GM12873 (cell line): ENCODE measurements at regions not wholly inside any gene's neighbourhood (a gene's known extent, or its start where the extent isn't known, plus 50 kb on each side); places are given as distances from the start of the nearest gene placed in this dataset.

Source experiments
- CTCF ChIP-seq: IDR thresholded peaks from 2 replicates; pipeline ENCODE4 v1.5.1; 2012; ENCODE audit warnings: low read depth, mild to moderate bottlenecking, moderate library complexity, low read length, control low read depth; ENCODE audit not compliant: insufficient read depth; ENCODE audit errors: missing control alignments

GRCh38 chr10:8230902-8231301, 176.4 kb downstream of the GATA3 start:
- no peak for TF ChIP-seq CTCF

DNA sequence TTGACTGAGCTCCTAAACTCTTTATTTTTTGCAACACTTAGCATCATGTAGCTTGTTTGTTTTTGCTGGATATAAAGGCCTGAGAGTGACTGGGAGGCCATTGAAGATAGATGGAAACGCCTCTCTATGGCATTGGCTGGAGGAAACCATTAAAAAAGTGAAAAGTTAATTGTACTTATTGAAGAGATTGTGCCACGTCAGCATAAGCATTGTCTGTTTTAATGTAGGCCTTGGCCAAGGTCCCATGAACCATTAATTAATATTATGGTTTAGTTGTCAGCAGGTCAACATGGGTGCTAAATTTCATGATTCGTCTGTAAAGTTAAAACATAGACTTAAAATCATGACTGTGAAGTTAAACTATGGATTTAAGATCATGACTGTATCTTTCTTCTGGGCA, 178.6 kb downstream of the GATA3 start:
- no peak for TF ChIP-seq CTCF

GRCh38 chr10:8233832-8234259, 179.4 kb downstream of the GATA3 start:
- TF ChIP-seq CTCF: no peak

DNA sequence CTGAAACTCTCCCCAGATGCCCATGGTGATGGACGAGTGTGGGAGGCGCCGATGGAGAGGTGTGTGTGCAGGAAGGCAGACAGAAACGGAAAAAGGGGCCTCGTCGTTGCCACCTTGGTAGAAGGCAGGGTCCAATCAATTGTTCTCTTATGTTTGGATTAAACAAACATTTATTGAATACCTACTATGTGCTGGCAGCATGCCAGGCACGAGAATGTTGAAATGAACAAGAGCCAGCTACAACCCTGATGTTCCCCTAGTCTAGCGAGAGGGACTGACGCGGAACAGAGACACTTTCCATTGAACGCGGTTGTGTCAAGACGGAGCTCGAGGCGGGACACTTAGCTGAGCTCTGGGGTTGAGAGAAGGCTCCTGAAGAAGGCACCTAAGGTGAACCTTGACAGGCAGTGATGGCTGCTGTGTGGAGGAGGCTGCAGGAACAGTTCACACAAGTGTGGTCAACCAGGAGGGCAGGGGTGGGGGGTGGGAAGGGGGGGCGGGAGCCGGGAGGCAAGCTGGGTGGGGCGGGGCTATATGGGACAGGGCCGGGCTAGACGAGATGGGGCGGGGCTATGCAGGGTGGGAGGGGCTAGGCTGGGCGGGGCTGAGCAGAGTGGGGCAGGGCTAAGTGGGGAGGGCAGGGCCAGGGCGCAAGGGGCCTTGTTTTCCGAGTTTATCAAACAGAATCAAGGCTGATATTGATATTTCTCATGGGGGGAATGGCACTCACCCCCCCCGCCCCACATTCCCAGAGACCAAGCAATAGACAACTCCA, 181.0 kb downstream of the GATA3 start:
- TF ChIP-seq CTCF: no peak

DNA sequence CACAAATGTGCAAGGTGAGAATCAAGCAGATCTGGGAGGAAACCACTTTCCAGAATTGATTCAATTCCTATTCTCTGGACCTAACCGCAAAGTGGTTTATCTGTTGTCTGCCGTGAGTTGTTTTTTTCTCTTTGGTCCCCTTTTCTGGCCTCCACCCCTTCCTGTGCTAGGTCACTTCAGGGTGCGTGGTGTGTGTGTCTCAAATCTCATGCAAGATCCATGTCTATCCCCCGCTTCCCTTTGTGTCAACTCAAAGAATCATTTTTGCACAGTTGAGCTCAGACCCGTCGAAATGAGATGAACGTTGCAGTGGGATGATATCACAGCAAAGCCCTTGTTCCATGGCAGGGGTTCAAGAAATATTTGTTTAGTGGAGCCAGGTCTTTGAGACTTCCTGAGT, 184.5 kb downstream of the GATA3 start:
- TF ChIP-seq CTCF: no peak

DNA sequence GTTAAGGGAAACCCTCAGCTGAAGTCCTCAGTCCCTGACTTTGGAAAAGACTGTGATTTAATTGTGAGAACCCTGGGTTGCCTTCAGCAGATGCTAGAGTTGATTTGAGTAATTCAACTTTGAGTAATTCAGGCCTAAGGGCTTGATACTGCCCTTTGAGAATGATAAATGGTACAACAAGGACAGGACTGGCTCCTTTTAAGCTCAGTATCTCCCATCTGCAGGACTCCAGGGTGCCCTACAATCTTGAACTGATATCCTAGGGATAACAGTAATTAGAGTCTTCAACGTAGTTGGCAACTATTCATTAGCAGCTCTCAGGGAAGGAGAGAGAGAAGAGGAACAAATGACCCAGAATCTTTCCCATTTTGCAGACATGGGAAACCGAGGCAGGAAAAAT, 186.4 kb downstream of the GATA3 start:
- TF ChIP-seq CTCF: no peak

- TF ChIP-seq CTCF: no peak
These were observed 187.9 kb downstream of the GATA3 start for GRCh38 chr10:8242295-8242872.
